ENCODE measurements at regions not wholly inside any gene's neighbourhood (a gene's known extent, or its start where the extent isn't known, plus 50 kb on each side); places are given as distances from the start of the nearest gene placed in this dataset.

- no peak for DNase-seq (ENCODE audit: extremely low spot score)
- TF ChIP-seq ARNT (IDR thresholded peaks at IDR 0.05) (no peak), BHLHE40 (IDR thresholded peaks at IDR 0.05; ENCODE audit: borderline replicate concordance) (no peak), FOXA1 (IDR thresholded peaks at IDR 0.05) (no peak), ZNF384 (IDR thresholded peaks at IDR 0.05) (no peak)
- POLR2A ChIA-PET, result no interaction called here
- CTCF ChIA-PET, result no interaction called here
Measured at GRCh38 chr18:6668836-6669235, 60.7 kb upstream of the ARHGAP28 start.

- ChIA-PET POLR2A (no interaction called here), CTCF (no interaction called here)
- DNase-seq (ENCODE audit: extremely low spot score), result no peak
- TF ChIP-seq CTBP1 (IDR thresholded peaks at IDR 0.05; ENCODE audit: borderline replicate concordance) (no peak), FOXK2 (IDR thresholded peaks at IDR 0.05) (no peak), HDGF (IDR thresholded peaks at IDR 0.05; ENCODE audit: borderline replicate concordance) (no peak), LEF1 (IDR thresholded peaks at IDR 0.05; ENCODE audit: borderline replicate concordance) (no peak), ELF4 (IDR thresholded peaks at IDR 0.05) (no peak), L3MBTL2 (conservative IDR thresholded peaks at IDR 0.05) (no peak), BHLHE40 (IDR thresholded peaks at IDR 0.05; ENCODE audit: borderline replicate concordance) (no peak)
Measured at GRCh38 chr18:6672821-6673308, 56.7 kb upstream of the ARHGAP28 start.

GRCh38 chr18:6677086-6677485, 52.4 kb upstream of the ARHGAP28 start:
- CTCF ChIA-PET, result no interaction called here
- no peak for DNase-seq (ENCODE audit: extremely low spot score)
- TF ChIP-seq HDGF (IDR thresholded peaks at IDR 0.05; ENCODE audit: borderline replicate concordance), result no peak
- no peak for TF ChIP-seq FOXK2 (IDR thresholded peaks at IDR 0.05)
- no peak for TF ChIP-seq ELF4 (IDR thresholded peaks at IDR 0.05)
- POLR2A ChIA-PET, result no interaction called here

- TF ChIP-seq HDGF (IDR thresholded peaks at IDR 0.05; ENCODE audit: borderline replicate concordance) (no peak), PKNOX1 (IDR thresholded peaks at IDR 0.05) (no peak), L3MBTL2 (conservative IDR thresholded peaks at IDR 0.05) (no peak), SUZ12 (IDR thresholded peaks at IDR 0.05) (no peak), ARNT (IDR thresholded peaks at IDR 0.05) (no peak)
- ChIA-PET POLR2A (no interaction called here), CTCF (no interaction called here)
- no peak for DNase-seq (ENCODE audit: extremely low spot score)
Measured at GRCh38 chr18:6679201-6679600, 50.3 kb upstream of the ARHGAP28 start.

All from HEK293T (cell line).